Muscle layer of duodenum (tissue), 2 donors: ENCODE measurements at regions not wholly inside any gene's neighbourhood (a gene's known extent, or its start where the extent isn't known, plus 50 kb on each side); places are given as distances from the start of the nearest gene placed in this dataset.

Experiments used
- H3K27ac ChIP-seq: one replicate; pipeline ENCODE4 v1.7.0; 2013; ENCODE audit warnings: mild to moderate bottlenecking, low read length
- H3K27me3 ChIP-seq: one replicate; pipeline ENCODE4 v1.7.0; 2013; ENCODE audit warnings: low read depth, mild to moderate bottlenecking, control low read depth, low read length
- H3K36me3 ChIP-seq, 2 donors: one replicate each; pipeline ENCODE4 v1.7.0; 2013; ENCODE audit warnings: low read length in 2 of 2, control low read depth in 1 of 2, mild to moderate bottlenecking in 1 of 2; ENCODE audit not compliant: insufficient read depth in 2 of 2, control insufficient read depth in 1 of 2
- H3K4me1 ChIP-seq, 2 donors: one replicate each; pipeline ENCODE4 v1.7.0; 2013; ENCODE audit warnings: low read length in 2 of 2, mild to moderate bottlenecking in 2 of 2, control low read depth in 1 of 2, moderate library complexity in 1 of 2; ENCODE audit not compliant: insufficient read depth in 2 of 2, control insufficient read depth in 1 of 2
- H3K4me3 ChIP-seq, 2 donors: one replicate each; pipeline ENCODE4 v1.7.0; 2013; ENCODE audit warnings: low read length in 2 of 2, low read depth in 1 of 2, mild to moderate bottlenecking in 1 of 2
- H3K9me3 ChIP-seq, 2 donors: one replicate each; pipeline ENCODE4 v1.7.0; 2013; ENCODE audit warnings: low read length in 2 of 2, control low read depth in 1 of 2, mild to moderate bottlenecking in 1 of 2; ENCODE audit not compliant: control insufficient read depth in 1 of 2
- donor health status: healthy.

DNA sequence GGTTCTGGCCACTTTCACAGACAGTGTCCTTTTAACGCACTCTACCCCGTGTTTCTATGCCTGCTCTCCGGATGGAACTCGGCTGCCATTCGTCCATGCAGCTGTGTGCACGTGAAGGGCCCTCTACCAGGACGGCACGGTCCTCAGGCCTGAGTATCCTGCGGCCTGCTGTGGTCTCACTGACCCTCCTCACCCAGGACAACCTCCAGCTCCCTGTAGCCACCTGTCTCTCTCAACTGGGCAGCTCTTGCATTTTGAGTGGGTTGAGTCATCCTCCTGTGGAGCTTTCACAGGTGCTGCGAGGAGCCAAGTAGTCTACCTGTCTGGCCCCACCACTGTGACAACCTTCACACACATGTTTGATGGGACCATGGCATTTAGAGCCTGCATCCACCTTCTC lies 321.7 kb upstream of the TSHZ3 start:
- H3K4me3 ChIP-seq, result no peak overlapping the region

DNA sequence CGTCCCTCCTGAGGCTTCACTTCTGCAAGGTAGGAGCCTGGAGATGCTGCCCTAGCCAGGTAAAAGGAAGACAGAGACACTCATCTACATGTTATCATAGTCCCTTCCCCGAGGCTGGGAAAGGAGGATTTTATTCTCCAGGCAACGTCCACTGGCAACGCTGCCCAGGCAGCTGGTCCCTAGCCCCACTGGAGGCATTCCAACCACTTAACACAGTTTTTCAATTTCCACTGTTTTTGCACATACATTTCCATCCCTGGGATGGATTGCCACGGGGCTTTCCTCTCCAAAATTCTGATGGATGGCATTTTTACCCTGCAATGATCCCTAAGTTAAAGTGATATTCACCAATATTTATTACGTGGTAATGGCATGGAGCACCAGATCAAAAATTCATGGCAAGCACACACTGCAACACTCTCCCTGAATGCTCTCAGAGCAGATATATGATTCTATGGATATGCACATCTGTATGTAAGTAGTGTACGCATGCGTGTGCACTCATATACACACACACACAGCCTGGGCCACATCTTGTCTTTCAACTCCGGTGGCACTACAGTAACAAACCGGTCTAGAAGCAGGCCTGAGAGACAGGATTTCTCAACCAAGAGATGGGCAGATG lies 322.3 kb upstream of the TSHZ3 start:
- Histone ChIP-seq H3K9me3 (no peaks in the 10 kb centered on the region), H3K36me3 (no peaks in the 10 kb centered on the region), H3K4me3 (no peak overlapping the region), H3K27ac (no peak overlapping the region), H3K4me1 (no peaks in the 10 kb centered on the region), H3K27me3 (no peaks in the 10 kb centered on the region)

More for the DNA sequence above, 321.7 kb upstream of the TSHZ3 start:
- Histone ChIP-seq H3K27ac (no peak overlapping the region), H3K4me1 (no peaks in the 10 kb centered on the region), H3K9me3 (no peaks in the 10 kb centered on the region), H3K27me3 (no peaks in the 10 kb centered on the region), H3K36me3 (no peaks in the 10 kb centered on the region)

DNA sequence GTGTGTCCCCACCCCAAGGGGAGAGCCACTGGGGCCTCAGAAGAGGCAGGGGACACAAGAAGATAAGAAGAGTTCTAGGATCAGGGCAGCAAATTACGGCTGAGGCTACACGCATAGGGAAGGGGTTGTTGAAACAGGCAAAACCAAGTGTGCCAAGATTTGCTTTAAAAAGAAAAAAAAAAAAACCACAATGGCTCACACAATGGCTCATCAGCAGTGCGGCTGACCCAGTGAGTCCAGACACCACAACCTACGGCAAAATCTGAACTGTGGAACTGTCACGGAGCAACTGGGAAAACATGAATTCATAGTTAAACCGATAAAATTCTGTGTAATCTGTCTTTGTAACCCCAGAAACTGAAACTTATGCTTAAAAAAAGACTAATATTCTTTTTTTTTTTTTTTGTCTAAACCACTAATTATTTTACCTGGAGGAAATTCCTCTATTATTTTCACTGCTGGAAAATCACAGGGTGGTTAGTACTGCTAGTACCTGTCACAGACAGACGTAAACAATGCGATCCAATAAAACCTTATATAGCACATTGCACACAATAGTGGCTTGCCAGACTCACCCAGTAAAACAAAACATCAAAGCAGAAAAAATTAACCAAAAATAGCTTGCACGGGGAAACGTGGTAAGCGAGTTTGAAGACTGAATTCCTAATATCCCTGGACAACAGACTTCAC lies 325.4 kb upstream of the TSHZ3 start:
- H3K36me3 ChIP-seq, result no peaks in the 10 kb centered on the region
- H3K27ac ChIP-seq, result no peak overlapping the region
- no peaks in the 10 kb centered on the region for H3K27me3 ChIP-seq
- no peaks in the 10 kb centered on the region for H3K9me3 ChIP-seq
- H3K4me3 ChIP-seq, result no peak overlapping the region
- no peaks in the 10 kb centered on the region for H3K4me1 ChIP-seq

DNA sequence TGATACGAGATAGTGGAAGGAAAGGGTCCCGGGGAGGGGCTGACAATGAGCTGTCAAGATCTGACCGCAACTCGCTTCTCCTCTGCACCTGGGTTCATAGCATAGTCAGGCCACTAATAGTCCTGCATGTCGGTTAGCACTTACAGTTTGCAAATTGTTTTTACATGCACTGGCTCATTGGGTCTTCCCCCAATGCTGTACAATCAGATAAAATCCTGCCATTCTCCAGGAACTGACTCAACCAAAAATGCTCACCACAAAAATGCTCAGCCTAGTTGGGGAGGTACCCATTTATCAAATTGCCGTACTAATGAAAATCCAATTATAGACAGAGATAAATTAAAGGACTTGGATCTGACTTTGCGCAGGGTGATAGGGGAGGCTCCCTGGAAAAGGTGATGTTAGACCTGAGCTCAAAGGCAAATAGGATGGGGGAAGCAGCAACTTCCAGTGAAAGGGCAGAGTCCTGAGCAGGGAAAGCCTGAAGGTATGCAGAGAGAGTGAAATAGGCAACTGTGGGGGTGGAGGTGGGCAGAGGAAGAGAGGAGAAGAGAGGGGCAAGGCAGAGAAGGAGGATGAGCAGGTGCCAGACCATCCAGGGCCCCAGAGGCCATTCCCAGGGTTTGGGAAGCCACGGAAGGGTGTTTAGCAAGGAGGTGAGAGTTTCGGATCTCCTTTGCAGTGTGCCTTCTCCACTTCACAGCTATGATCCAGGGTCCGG lies 326.1 kb upstream of the TSHZ3 start:
- Histone ChIP-seq H3K27ac (no peak overlapping the region), H3K4me1 (no peaks in the 10 kb centered on the region), H3K4me3 (no peak overlapping the region), H3K27me3 (no peaks in the 10 kb centered on the region), H3K9me3 (no peaks in the 10 kb centered on the region), H3K36me3 (no peaks in the 10 kb centered on the region)

DNA sequence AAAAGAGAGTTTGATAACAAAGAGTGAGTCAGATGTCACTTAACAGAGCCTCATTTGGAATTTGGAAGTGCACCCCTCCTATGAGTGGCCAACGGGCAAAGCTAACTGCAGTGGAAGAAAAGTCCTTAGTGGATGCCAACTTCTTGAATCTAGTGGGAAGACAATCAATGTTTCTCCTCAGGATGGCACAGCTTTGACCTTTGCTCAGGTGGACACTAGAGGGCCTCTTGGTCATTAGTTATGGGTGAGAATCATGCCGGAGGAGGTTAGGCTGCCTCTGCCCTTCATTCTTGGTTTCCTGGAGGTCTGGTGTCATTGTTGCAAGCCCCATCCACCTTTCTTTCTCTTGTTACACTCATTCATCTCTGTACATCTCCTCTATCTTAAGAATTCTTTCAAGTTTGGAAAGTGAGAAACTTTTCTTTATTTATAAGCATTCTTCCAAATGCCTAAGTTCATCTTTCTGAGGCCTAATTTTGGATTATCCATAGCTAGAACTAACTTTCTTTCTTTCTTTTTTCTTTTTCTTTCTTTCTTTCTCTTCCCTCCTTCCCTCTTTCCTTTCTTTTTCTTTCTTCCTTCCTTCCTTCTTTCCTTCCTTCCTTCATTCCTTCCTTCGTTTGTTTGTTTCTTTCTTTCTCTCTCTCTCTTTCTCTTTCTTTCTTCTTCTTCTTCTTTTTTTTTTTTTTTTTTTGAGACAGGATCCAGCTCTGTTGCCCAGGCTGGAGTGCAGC lies 327.2 kb upstream of the TSHZ3 start:
- Histone ChIP-seq H3K36me3 (no peaks in the 10 kb centered on the region), H3K4me3 (no peak overlapping the region), H3K27me3 (no peaks in the 10 kb centered on the region), H3K27ac (no peak overlapping the region), H3K4me1 (no peaks in the 10 kb centered on the region), H3K9me3 (no peaks in the 10 kb centered on the region)

DNA sequence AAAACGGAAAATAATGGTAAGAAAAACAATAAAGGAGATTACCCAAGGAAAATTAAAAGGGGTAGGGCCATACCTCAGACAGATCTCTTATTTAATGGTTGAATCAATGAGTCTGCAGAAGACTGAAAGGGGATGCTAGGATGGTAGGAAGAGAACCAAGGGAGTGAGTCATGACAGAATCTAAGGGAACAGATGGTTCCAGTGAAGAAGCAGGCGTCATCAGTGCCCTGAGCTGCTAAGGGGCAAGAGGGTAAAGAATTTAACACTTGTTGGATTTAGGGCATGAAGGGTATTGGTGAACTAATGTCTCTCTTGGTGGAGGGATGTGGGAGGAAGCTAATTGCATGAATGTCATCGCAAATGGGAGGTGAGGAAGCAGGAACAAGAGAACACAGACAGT lies 329.2 kb upstream of the TSHZ3 start:
- no peaks in the 10 kb centered on the region for H3K9me3 ChIP-seq
- H3K4me1 ChIP-seq, result no peaks in the 10 kb centered on the region
- no peaks in the 10 kb centered on the region for H3K36me3 ChIP-seq
- no peak overlapping the region for H3K4me3 ChIP-seq
- H3K27me3 ChIP-seq, result no peaks in the 10 kb centered on the region
- no peak overlapping the region for H3K27ac ChIP-seq

DNA sequence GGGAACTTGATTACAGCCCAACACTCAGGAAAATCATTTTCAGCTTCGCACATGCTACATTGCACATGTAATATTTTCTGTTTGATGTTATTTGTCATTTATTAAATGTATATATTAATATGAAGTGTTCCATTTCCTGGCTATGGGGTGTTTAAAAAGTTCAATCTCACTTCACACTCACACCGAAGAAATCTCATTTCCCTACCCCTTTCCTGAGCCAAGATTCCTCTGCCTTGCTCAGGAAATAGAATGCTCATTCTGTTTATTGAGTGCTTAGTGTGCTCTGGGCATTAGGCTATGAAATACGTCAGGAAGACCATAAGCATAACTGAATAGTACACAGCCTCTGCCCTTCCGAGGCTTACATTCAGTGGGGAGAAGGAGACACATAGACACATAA lies 331.9 kb upstream of the TSHZ3 start:
- no peaks in the 10 kb centered on the region for H3K9me3 ChIP-seq
- H3K4me1 ChIP-seq, result no peaks in the 10 kb centered on the region
- no peak overlapping the region for H3K27ac ChIP-seq
- no peak overlapping the region for H3K4me3 ChIP-seq
- no peaks in the 10 kb centered on the region for H3K36me3 ChIP-seq
- no peaks in the 10 kb centered on the region for H3K27me3 ChIP-seq

DNA sequence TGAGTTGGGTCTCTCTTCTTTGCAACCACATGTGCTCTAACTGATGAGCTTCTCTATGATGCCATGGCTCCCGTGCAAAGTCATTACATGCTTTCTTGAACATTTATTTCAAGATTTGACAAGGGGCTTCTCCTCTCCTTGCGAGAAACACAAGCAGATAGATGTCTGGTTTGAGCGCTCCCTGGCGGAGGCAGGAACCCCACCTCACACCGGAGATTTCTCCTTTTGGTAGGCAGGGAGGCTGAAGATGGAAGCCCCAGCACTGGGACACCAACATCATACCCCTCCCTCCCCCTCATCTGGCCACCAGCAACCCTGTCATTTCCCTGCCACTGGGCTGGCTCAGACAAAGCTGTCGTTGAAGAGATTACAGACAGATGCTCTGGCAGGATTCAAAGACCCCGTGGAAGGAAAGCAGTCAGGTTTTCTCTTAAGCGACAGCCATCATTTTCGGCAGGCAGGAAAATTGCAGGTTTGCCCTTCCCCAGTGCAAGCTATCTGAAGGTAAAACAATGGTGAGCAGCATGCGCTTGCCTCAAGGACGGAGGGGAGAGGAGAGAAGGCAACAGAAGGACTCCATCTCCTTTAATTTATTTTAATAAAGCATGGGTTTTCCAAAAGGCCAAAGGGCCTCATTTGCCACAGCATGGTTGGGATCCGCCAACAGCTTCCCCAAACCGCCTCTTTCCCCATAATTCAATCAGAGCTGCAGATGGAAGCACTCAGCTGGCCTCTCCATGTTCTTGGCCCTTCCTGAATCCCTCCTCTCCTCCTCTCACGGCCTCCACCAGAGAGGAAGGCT lies 344.1 kb upstream of the TSHZ3 start:
- Histone ChIP-seq H3K36me3 (no peaks in the 10 kb centered on the region), H3K4me1 (no peaks in the 10 kb centered on the region), H3K27ac (no peak overlapping the region), H3K9me3 (peaks cover 0 to 8% of the 10 kb centered on the region in 2 donors), H3K4me3 (no peak overlapping the region), H3K27me3 (no peaks in the 10 kb centered on the region)

DNA sequence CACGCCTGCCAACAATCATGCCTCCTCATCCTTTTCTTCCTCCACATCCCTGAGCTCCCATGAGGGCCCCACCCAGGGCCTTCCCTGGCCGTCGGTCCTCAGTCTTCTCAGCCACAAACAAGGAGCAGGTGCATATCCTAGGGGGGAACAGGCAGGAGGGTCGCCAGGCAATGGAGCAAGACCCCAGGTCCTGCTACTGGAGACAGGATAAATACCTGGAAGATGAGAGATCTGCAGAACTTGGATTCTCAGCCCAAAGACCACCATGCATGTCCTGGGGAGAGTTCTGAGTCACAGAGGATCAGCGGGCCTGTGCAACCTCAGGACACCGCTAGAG lies 344.7 kb upstream of the TSHZ3 start:
- no peak overlapping the region for H3K4me3 ChIP-seq
- H3K27ac ChIP-seq, result no peak overlapping the region
- no peaks in the 10 kb centered on the region for H3K27me3 ChIP-seq
- no peaks in the 10 kb centered on the region for H3K4me1 ChIP-seq
- no peaks in the 10 kb centered on the region for H3K36me3 ChIP-seq
- peaks cover 0 to 8% of the 10 kb centered on the region in 2 donors for H3K9me3 ChIP-seq

DNA sequence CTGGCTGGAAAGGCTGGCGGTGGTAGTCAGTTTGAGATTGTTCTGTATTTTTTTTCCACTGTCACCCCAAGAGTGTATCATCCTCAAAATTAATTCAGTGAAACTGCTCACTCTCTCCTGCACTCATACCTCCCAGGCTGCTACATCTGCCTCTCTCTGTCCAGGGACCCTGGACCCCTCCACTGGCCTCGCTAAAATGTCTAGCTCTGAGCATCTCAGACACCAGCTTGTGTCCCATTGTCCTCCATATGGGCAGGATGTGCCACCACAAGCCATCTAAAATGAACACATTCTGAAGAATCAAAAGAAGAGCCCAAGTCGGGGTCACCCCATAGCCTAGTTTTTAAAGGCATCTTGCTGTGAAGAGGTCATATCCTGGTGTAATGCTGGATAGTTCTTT lies 345.5 kb upstream of the TSHZ3 start:
- Histone ChIP-seq H3K36me3 (no peaks in the 10 kb centered on the region), H3K4me3 (no peak overlapping the region), H3K27ac (no peak overlapping the region), H3K9me3 (peaks cover 0 to under 1% of the 10 kb centered on the region in 2 donors), H3K4me1 (no peaks in the 10 kb centered on the region), H3K27me3 (no peaks in the 10 kb centered on the region)

DNA sequence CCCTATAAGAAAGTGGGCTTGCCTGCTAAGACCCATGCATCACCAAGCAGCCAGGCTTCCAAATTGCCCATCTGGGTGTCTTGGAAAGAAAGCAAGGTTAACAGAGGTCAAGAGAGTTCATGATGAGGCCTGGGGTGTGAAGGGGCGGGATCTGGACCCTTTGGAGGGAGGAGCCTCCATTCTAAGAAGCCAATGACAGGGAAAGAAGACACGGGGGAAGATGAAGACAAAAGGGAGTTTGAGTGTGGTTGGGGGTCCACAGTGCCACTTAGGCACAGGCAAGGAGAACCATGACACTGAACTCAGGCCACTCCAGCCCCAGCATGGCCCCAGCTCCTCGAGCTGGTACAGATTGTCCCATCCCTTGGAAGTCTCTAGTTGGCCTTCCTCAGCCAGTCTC lies 350.2 kb upstream of the TSHZ3 start:
- H3K36me3 ChIP-seq, result no peaks in the 10 kb centered on the region
- H3K27me3 ChIP-seq, result no peaks in the 10 kb centered on the region
- H3K27ac ChIP-seq, result no peak overlapping the region
- no peak overlapping the region for H3K4me3 ChIP-seq
- peaks cover 4% of the 10 kb centered on the region in 2 donors for H3K9me3 ChIP-seq
- H3K4me1 ChIP-seq, result no peaks in the 10 kb centered on the region
